Aorta (tissue), 5 donors: ENCODE measurements at regions not wholly inside any gene's neighbourhood (a gene's known extent, or its start where the extent isn't known, plus 50 kb on each side); places are given as distances from the start of the nearest gene placed in this dataset.
"Not testable (repeated sequence)": the region's sequence is repeated elsewhere in the genome, so short reads cannot be mapped to it uniquely, and the experiment has no call there.

ENCODE experiments used
- ATAC-seq: fragments of 200-7000 bp; cut with Tn5 transposase; one replicate; pipeline ENCODE4 v1.9.1; 2022; ENCODE audit warnings: moderate library complexity; ENCODE audit not compliant: low FRiP score
- DNase-seq, 2 donors: peaks; one replicate each; pipeline ENCODE4 v3.0.0-alpha.2; 2020
- H3K27ac ChIP-seq, 2 donors: one replicate each; pipeline ENCODE4 v1.5.1; 2013; ENCODE audit warnings: low read length in 2 of 2, mild to moderate bottlenecking in 2 of 2, moderate library complexity in 2 of 2, control low read depth in 1 of 2, inconsistent platforms in 1 of 2, low read depth in 1 of 2
- H3K27me3 ChIP-seq, 2 donors: one replicate each; pipeline ENCODE4 v1.6.1; 2013; ENCODE audit warnings: control low read depth in 1 of 2, low read length in 1 of 2, mild to moderate bottlenecking in 1 of 2, moderate library complexity in 1 of 2; ENCODE audit not compliant: insufficient read depth in 2 of 2, control insufficient read depth in 1 of 2
- H3K36me3 ChIP-seq, 2 donors: one replicate each; pipeline ENCODE4 v1.6.1; 2013; ENCODE audit warnings: control low read depth in 1 of 2, low read length in 1 of 2, mild to moderate bottlenecking in 1 of 2; ENCODE audit not compliant: insufficient read depth in 2 of 2, control insufficient read depth in 1 of 2
- H3K4me1 ChIP-seq, 2 donors: one replicate each; pipeline ENCODE4 v1.6.1; 2013; ENCODE audit warnings: low read length in 2 of 2, control low read depth in 1 of 2, mild to moderate bottlenecking in 1 of 2, moderate library complexity in 1 of 2; ENCODE audit not compliant: insufficient read depth in 2 of 2, control insufficient read depth in 1 of 2
- H3K4me3 ChIP-seq, 2 donors: one replicate each; pipeline ENCODE4 v1.5.1; 2013; ENCODE audit warnings: low read length in 2 of 2, control low read depth in 1 of 2, mild to moderate bottlenecking in 1 of 2
- H3K9me3 ChIP-seq: one replicate; pipeline ENCODE4 v1.6.1; 2013; ENCODE audit warnings: mild to moderate bottlenecking, low read length; ENCODE audit not compliant: control insufficient read depth
- WGBS, 2 donors: extraction: QIAGEN DNeasy Blood & Tissue Kit; methylation state at CpG; one replicate each; pipeline ENCODE4 v1.1.7; 2013; 5-methylcytosine and 5-hydroxymethylcytosine counted together
- intact Hi-C, 2 donors: fragments of 100-400 bp; cut with DNase I; formaldehyde crosslinking; loops; one replicate each; pipeline versions ENCODE4 v1.14.2 to v1.15.0; 2022
- donor health status: healthy with polysubstance abuse.
- donor health status: Bipolar disorder and iron deficiency.
- donor health status: DM: no; HTN: no; CAD: no.
- donor health status: DM: no; HTN: no; CAD: no.
- donor health status: DM: yes; HTN: yes; CAD: no.

DNA sequence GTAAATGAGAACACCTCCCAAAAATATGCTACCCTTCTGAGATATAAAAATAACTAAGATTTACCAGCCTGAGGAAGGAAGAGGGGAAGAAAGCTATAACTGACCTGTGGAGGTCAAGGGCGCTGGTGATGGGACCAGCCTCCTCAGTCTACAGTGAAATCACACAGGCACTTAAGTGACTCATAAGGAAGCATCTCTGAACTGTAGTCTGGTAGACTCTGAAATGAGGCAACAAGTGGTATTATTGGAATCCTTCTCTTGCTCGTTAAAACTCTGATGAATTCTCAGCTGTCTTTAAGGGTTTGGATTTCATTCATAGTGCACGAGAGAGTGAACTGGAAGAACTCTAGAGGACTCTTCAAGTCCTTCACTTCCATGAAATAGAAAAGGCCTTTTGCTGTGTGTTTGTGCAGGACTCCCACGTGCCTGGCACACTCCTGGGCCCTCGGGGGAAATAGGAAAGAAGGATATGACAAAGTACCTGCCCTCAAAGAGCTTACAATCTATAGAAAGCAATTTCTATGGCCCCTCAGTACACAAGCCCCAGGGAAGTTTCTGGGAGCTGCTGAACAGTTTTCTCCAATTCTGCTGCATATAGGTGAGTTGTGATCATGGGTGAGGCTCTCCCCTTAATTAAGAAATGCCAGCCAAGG lies 231.8 kb upstream of the RREB1 start:
- Histone ChIP-seq H3K36me3 (no peaks in the 10 kb centered on the region), H3K27me3 (no peaks in the 10 kb centered on the region), H3K4me1 (no peaks in the 10 kb centered on the region), H3K27ac (no peak overlapping the region), H3K9me3 (no peaks in the 10 kb centered on the region), H3K4me3 (no peak overlapping the region)
- no peak for ATAC-seq
- intact Hi-C loops: no loop called here
- DNase-seq: no peak
- WGBS, 2 donors: 74 to 75% methylated on average over 5 of the region's 5 CpGs

DNA sequence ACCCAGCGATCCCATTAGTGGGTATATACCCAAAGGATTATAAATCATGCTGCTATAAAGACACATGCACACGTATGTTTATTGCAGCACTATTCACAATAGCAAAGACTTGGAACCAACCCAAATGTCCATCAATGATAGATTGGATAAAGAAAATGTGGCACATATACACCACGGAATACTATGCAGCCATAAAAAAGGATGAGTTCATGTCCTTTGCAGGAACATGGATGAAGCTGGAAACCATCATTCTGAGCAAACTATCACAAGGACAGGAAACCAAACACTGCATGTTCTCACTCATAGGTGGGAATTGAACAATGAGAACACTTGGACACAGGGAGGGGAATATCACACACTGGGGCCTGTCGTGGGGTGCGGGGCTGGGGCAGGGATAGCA lies 230.0 kb upstream of the RREB1 start:
- intact Hi-C loops, H3K9me3 ChIP-seq, H3K36me3 ChIP-seq, H3K27me3 ChIP-seq, ATAC-seq, DNase-seq, H3K4me3 ChIP-seq, H3K4me1 ChIP-seq, H3K27ac ChIP-seq: not testable (repeated sequence)
- WGBS, 2 donors: 91 to 93% methylated on average over 5 of the region's 5 CpGs

DNA sequence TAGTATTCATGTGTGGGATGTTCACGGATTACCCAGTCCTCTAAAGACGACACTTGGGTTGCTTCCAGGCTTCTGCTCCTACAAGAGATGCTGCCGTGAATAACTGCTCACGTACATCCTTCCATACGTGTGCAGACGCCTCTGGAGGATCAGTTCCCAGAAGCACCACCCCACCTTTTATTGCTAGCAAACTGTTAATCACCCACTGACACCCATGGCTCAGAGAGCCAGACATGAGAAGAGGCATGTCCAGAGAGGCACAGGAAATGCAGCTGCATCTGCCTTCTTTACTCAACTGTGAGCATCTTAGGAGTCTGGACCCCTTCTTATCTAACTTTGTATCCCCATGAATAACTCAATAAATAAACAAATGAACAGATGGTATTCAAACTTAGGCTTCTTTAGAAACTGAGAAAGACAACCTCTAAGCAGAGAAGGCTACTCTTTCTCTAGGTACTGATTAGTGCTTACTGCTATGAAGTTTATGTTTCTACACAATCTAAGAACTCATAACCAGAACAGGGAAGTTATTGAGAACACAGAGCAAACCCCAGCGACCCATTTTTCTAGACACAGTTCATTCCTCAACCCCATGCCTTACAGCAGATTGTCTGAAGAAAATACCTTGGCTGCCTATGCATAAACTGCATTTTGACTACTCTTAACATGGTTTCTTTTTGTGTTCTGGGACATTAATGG lies 228.7 kb upstream of the RREB1 start:
- H3K27ac ChIP-seq: no peak overlapping the region
- ATAC-seq: no peak
- no peaks in the 10 kb centered on the region for H3K36me3 ChIP-seq
- 58 to 59% methylated on average over 7 of the region's 7 CpGs for WGBS, 2 donors
- H3K9me3 ChIP-seq: no peaks in the 10 kb centered on the region
- H3K27me3 ChIP-seq: no peaks in the 10 kb centered on the region
- H3K4me1 ChIP-seq: no peaks in the 10 kb centered on the region
- intact Hi-C loops: no loop called here
- H3K4me3 ChIP-seq: no peak overlapping the region
- no peak for DNase-seq

DNA sequence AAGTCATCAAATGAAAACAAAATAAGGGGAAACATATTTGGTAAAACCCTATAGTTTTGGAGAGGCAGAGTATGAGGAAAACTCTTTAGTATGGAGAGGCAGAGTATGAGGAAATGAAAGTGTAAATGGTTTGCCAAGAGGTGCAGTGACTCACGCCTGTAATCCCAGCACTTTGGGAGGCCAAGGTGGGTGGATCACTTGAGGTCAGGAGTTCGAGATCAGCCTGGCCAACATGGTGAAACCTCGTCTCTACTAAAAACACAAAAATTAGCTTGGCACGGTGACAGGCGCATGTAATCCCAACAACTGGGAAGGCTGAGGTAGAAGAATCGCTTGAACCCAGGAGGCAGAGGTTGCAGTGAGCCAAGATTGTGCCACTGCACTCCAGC lies 228.2 kb upstream of the RREB1 start:
- DNase-seq, H3K27me3 ChIP-seq, H3K27ac ChIP-seq, H3K4me3 ChIP-seq, ATAC-seq, intact Hi-C loops, H3K4me1 ChIP-seq, H3K36me3 ChIP-seq, H3K9me3 ChIP-seq: not testable (repeated sequence)
- WGBS, 2 donors: 57 to 58% methylated on average over 6 of the region's 6 CpGs

DNA sequence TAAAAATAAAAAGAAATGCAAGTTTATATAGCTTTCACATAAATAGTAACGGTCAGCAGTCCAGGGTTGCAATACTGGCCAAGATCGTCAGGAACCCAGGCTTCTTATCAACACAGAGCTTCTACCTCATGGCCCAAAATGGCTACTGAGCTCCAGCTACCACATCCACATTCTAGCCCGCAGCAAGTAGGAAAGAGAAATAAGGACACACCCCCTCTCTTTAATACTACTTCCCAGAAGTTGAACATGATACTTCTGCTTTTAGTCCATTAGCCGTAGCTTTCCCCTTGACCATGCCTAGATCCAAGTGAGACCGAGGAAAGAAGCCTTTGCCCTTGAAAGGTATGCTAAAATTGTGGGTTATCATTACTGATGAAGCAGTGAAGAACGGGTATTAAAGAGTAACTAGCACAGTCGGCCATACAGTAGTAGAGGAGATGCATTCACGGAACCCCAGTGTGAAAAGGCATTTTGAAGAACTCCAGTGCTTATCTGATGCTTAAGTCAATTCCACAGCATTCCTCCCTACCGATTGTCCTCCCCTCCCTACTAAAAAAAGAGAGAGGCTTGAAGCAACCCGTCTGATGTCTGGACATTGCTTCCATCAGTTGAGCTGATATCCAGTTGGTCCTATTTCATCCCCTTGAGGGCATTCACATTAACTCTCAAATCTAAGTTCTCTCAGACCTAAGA lies 226.9 kb upstream of the RREB1 start:
- Histone ChIP-seq H3K27ac (no peak overlapping the region), H3K9me3 (no peaks in the 10 kb centered on the region), H3K4me3 (no peak overlapping the region), H3K36me3 (no peaks in the 10 kb centered on the region), H3K4me1 (no peaks in the 10 kb centered on the region), H3K27me3 (no peaks in the 10 kb centered on the region)
- ATAC-seq: no peak
- WGBS, 2 donors: 79 to 83% methylated on average over 10 of the region's 10 CpGs
- intact Hi-C loops: no loop called here
- no peak for DNase-seq

DNA sequence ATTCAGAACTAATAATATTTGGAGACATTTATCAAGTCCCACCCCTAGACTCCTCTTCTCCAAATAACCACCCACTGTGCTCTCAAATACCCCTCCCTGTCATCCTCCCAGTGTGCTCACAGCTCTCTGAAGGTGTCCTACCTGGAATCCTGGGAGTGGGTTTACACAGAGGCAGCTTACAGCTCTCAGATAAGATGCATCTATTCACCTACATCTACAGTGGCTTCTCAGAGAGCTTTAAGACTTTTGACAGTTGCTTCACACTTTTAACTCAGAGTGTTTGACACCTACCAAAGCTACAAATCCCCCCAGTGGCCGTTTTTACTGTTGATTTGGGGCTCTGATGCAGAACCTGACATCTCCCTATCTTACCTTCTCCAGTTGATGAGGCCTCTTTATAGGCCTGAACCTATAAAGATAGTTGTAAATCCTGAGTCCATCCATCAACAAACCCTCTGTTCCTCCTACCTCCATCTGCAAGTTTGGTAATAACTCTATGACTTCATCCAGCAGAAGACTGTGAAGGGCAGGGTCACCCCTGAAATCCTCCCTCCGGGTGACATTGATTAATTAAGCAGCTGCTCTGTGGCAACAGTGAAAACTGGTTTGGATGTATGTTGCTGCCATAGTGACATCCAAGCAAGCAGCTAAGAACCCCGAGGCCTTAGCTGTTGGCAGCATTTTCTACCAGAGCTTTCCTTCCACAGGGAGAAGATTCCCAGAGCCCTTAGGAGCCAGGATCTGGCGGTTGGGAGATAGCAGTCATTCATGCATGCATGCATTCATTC lies 226.1 kb upstream of the RREB1 start:
- no peak for DNase-seq
- intact Hi-C loops: no loop called here

DNA sequence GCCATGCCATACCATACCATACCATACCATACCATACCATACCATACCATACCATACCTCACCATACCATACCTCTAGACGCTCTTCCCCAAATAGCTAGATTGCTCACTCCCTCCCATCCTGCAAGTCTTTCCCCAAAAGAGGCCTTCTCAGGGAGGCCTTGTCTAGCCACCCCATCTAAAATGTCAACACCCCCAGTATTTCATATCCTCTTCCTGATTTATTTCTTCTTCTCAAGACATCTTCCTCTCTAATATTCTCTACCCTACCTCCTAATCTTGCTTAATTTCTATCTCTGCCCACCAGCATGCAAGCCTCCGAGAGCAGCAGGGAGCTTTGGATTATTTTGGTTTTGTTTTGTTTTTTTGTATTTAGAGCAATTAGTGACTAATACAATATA lies 225.2 kb upstream of the RREB1 start:
- ATAC-seq: no peak

More for the DNA sequence above, 226.1 kb upstream of the RREB1 start:
- no peaks in the 10 kb centered on the region for H3K9me3 ChIP-seq
- no peak overlapping the region for H3K27ac ChIP-seq
- H3K4me3 ChIP-seq: no peak overlapping the region
- no peaks in the 10 kb centered on the region for H3K36me3 ChIP-seq
- no peaks in the 10 kb centered on the region for H3K27me3 ChIP-seq
- no peak for ATAC-seq
- WGBS, 2 donors: 39 to 47% methylated on average over 4 of the region's 4 CpGs
- no peaks in the 10 kb centered on the region for H3K4me1 ChIP-seq

DNA sequence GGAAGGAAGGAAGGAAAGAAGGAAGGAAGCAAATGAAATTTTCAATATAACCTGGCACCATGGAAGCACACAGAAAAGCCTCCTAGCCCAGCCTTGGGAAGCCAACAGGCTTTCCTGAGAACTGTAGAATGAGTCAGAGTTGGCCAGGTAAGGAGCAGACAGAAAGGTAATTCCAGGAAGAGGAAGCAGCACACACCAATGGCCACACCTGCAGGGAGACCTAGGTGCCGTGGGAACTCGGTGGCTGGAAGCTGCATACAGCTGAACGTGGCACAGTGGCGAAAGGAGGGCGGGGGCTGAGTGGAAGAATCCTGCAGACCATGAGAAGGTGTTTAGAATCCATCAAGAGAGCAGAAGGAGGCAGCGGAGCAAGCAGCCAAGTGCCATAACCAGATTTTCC lies 224.8 kb upstream of the RREB1 start:
- H3K36me3 ChIP-seq: no peaks in the 10 kb centered on the region
- intact Hi-C loops: no loop called here
- H3K4me1 ChIP-seq: no peaks in the 10 kb centered on the region
- no peak overlapping the region for H3K27ac ChIP-seq
- DNase-seq: no peak
- H3K27me3 ChIP-seq: no peaks in the 10 kb centered on the region
- ATAC-seq: no peak
- no peak overlapping the region for H3K4me3 ChIP-seq
- H3K9me3 ChIP-seq: no peaks in the 10 kb centered on the region
- WGBS, 2 donors: 92 to 93% methylated on average over 6 of the region's 6 CpGs

More for the DNA sequence above, 225.2 kb upstream of the RREB1 start:
- Histone ChIP-seq H3K4me1 (no peaks in the 10 kb centered on the region), H3K27me3 (no peaks in the 10 kb centered on the region), H3K4me3 (no peak overlapping the region), H3K9me3 (no peaks in the 10 kb centered on the region), H3K36me3 (no peaks in the 10 kb centered on the region), H3K27ac (no peak overlapping the region)
- WGBS, 2 donors: 92 to 97% methylated on average over 2 of the region's 2 CpGs
- intact Hi-C loops: no loop called here
- DNase-seq: no peak
